ENCODE measurements at regions not wholly inside any gene's neighbourhood (a gene's known extent, or its start where the extent isn't known, plus 50 kb on each side); places are given as distances from the start of the nearest gene placed in this dataset.

DNA sequence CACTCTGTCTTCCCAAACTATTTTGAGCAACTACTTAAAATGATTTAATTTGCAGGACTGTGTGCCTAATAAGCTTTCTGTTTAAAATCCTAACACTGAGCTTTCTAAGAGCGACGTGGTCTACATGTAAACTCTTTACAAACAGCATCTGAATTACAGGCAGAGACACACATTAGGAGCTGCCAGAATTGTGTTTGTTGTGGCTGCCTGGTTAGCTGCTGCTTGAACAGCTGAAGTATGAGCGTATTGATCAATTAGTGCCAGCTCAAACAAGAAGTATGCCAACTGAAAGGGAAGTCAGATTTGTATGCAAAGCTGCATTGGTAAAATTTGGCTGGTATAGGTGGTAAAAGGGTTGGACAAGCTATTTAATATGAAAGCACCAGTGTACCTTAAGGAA lies 384.4 kb downstream of the PCDH7 start:
- TF ChIP-seq, protein P1, sequence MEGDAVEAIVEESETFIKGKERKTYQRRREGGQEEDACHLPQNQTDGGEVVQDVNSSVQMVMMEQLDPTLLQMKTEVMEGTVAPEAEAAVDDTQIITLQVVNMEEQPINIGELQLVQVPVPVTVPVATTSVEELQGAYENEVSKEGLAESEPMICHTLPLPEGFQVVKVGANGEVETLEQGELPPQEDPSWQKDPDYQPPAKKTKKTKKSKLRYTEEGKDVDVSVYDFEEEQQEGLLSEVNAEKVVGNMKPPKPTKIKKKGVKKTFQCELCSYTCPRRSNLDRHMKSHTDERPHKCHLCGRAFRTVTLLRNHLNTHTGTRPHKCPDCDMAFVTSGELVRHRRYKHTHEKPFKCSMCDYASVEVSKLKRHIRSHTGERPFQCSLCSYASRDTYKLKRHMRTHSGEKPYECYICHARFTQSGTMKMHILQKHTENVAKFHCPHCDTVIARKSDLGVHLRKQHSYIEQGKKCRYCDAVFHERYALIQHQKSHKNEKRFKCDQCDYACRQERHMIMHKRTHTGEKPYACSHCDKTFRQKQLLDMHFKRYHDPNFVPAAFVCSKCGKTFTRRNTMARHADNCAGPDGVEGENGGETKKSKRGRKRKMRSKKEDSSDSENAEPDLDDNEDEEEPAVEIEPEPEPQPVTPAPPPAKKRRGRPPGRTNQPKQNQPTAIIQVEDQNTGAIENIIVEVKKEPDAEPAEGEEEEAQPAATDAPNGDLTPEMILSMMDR (IDR thresholded peaks at IDR 0.05; ENCODE audit: borderline replicate concordance, insufficient read depth, low read depth, low read length), result no peak
- H3K4me3 ChIP-seq (ENCODE audit: low read depth, low read length), result no peak overlapping the region

GRCh38 chr4:31106419-31106818 lies 386.2 kb downstream of the PCDH7 start:
- H3K4me3 ChIP-seq (ENCODE audit: low read depth, low read length), result no peak overlapping the region
- TF ChIP-seq, protein P1 (IDR thresholded peaks at IDR 0.05; ENCODE audit: borderline replicate concordance, insufficient read depth, low read depth, low read length), result no peak

DNA sequence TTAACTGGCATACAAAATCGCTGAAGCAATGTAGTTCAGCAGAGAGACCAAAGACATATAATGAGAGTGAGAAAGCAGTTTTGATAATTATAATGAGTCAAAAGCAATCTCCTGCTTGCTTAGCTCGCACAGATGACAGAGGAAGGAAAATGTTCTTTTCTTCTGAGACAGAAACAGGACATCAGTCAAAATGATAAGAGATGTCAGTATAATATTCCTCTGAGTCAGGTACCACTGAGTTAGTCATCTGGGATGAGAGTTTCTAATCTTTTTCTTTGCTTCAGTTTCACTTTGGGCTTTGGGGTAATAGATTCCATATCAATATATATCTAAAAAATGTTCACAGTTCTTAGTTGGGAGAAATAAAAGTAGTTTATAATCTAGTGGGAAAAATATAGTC lies 387.2 kb downstream of the PCDH7 start:
- TF ChIP-seq, protein P1 (IDR thresholded peaks at IDR 0.05; ENCODE audit: borderline replicate concordance, insufficient read depth, low read depth, low read length), result no peak
- no peak overlapping the region for H3K4me3 ChIP-seq (ENCODE audit: low read depth, low read length)

DNA sequence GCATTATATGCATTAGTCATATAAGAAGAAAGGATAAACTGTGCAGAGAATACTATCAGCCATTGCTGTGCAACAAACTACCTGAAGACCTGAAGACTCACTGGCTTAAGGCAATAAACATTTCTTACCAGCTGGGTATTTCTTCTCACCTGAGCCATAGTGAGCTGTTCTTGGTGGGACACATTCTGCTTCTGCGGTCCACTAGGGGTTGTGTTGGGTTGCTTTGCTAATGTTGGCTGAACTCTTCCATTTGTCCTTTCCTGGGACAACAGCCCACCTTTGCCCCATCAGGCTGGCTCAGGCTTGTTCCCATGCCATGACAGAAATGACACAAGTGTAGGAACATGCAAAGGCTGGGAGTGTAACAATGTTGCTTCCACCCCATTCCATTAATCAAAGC lies 388.6 kb downstream of the PCDH7 start:
- TF ChIP-seq, protein P1 (IDR thresholded peaks at IDR 0.05; ENCODE audit: borderline replicate concordance, insufficient read depth, low read depth, low read length), result no peak
- H3K4me3 ChIP-seq (ENCODE audit: low read depth, low read length), result no peak overlapping the region

- no peak overlapping the region for H3K4me3 ChIP-seq (ENCODE audit: low read depth, low read length)
- TF ChIP-seq, protein P1 (IDR thresholded peaks at IDR 0.05; ENCODE audit: borderline replicate concordance, insufficient read depth, low read depth, low read length), result no peak
These were observed 391.6 kb downstream of the PCDH7 start for GRCh38 chr4:31111790-31112189.

DNA sequence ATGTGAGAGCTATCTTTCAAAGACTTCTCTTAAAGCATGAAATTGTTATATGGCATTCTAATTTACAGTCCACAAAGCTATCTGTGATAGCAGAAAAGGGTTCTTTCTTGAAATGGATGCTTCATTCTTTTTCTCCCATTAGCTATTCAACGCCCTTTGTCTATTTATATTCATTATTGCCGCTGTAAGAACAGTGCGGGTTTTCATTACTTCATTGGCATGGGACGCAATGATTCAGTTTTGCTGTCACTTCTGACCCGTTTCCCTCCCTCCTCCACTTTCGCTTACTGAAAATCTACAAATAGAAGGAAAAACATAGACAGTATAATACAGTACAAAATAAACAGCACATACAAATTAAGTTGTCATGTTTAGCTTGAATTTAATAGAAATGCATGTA lies 394.6 kb downstream of the PCDH7 start:
- TF ChIP-seq, protein P1 (IDR thresholded peaks at IDR 0.05; ENCODE audit: borderline replicate concordance, insufficient read depth, low read depth, low read length), result no peak

GRCh38 chr4:31124008-31124585 lies 403.9 kb downstream of the PCDH7 start:
- TF ChIP-seq, protein P1 (IDR thresholded peaks at IDR 0.05; ENCODE audit: borderline replicate concordance, insufficient read depth, low read depth, low read length), result no peak
- H3K4me3 ChIP-seq (ENCODE audit: low read depth, low read length), result no peak overlapping the region

More for the DNA sequence above, 394.6 kb downstream of the PCDH7 start:
- no peak overlapping the region for H3K4me3 ChIP-seq (ENCODE audit: low read depth, low read length)

Data from GM12875 (cell line).